ENCODE measurements at regions not wholly inside any gene's neighbourhood (a gene's known extent, or its start where the extent isn't known, plus 50 kb on each side); places are given as distances from the start of the nearest gene placed in this dataset.
"Not testable (repeated sequence)": the region's sequence is repeated elsewhere in the genome, so short reads cannot be mapped to it uniquely, and the experiment has no call there.

- POLR2A ChIA-PET, ATAC-seq: not testable (repeated sequence)
These were observed 610.4 kb upstream of the ACO1 start for GRCh38 chr9:31774021-31774420.

GRCh38 chr9:31774571-31774970 is 609.9 kb upstream of the ACO1 start:
- H3K27me3 ChIP-seq (ENCODE audit: insufficient read depth, low read length) = no peaks in the 10 kb centered on the region
- no peak overlapping the region for H3K9ac ChIP-seq (ENCODE audit: low read length)
- no peaks in the 10 kb centered on the region for H4K20me1 ChIP-seq (ENCODE audit: insufficient read depth)
- no peak overlapping the region for H3K4me2 ChIP-seq (ENCODE audit: low read length)
- no peak overlapping the region for H3K4me3 ChIP-seq (replicated peaks in 1 of 2; ENCODE audit: low read depth in 1 of 2, low read length in 2 of 2)
- no peak for DNase-seq (ENCODE audit: low read depth, low spot score)
- no peaks in the 10 kb centered on the region for H3K79me2 ChIP-seq (ENCODE audit: insufficient read depth, low read length)
- no peaks in the 10 kb centered on the region; a peak in 2 of 4 replicates for H3K9me3 ChIP-seq (ENCODE audit: control insufficient read depth in 1 of 2, insufficient read depth in 1 of 2, low read depth in 1 of 2, low read length in 2 of 2)
- RAD21 ChIA-PET (ENCODE audit: low non-redundant PET in 1 of 2, low total read pairs in 2 of 2, uncharacterized antibody in 2 of 2, unreplicated experiment in 2 of 2) = no interaction called here
- CTCF ChIA-PET = no interaction called here
- no peaks in the 10 kb centered on the region for H3K4me1 ChIP-seq (ENCODE audit: control insufficient read depth in 1 of 2, insufficient read depth in 2 of 2, low read length in 2 of 2)
- TF ChIP-seq SIN3A (IDR thresholded peaks at IDR 0.05; ENCODE audit: low read depth) = no peak
- TF ChIP-seq JUND (IDR thresholded peaks at IDR 0.05) = no peak
- no peak for TF ChIP-seq CEBPB (IDR thresholded peaks at IDR 0.05; ENCODE audit: low read depth)
- no peak for TF ChIP-seq POLR2AphosphoS5 (IDR thresholded peaks at IDR 0.05; ENCODE audit: low read depth, low read length)
- no peak for TF ChIP-seq ELF1 (IDR thresholded peaks at IDR 0.05; ENCODE audit: borderline replicate concordance, low read depth)
- no peak for TF ChIP-seq CTCF (IDR thresholded peaks at IDR 0.05 in 2 of 3, conservative IDR thresholded peaks at IDR 0.05 in 1 of 3; ENCODE audit: borderline replicate concordance in 1 of 3, insufficient read depth in 1 of 3, low read depth in 2 of 3, low read length in 2 of 3)
- TF ChIP-seq REST (IDR thresholded peaks at IDR 0.05; ENCODE audit: low read depth) = no peak
- no peak for TF ChIP-seq EGR1 (IDR thresholded peaks at IDR 0.05; ENCODE audit: low read depth)
- TF ChIP-seq CBX3 (IDR thresholded peaks at IDR 0.05; ENCODE audit: low read depth) = no peak
- no peak for TF ChIP-seq SRF (IDR thresholded peaks at IDR 0.05; ENCODE audit: low read depth)
- no peak for TF ChIP-seq POLR2A (IDR thresholded peaks at IDR 0.05; ENCODE audit: borderline replicate concordance, extremely low read depth, insufficient read depth, insufficient read length)
- TF ChIP-seq EZH2phosphoT487 (IDR thresholded peaks at IDR 0.05; ENCODE audit: borderline replicate concordance) = no peak
- BruUV-seq (replicated peaks) = no TSS peak
- ATAC-seq = no peak
- POLR2A ChIA-PET = no interaction called here
- no peak overlapping the region for H3K27ac ChIP-seq (ENCODE audit: low read depth, low read length)
- H3K36me3 ChIP-seq (ENCODE audit: control insufficient read depth in 1 of 2, insufficient read depth in 2 of 2, low read length in 2 of 2) = no peaks in the 10 kb centered on the region
- H3K9me2 ChIP-seq (ENCODE audit: insufficient read depth) = no peaks in the 10 kb centered on the region
- H2AFZ ChIP-seq (ENCODE audit: low read depth, low read length, poor library complexity, severe bottlenecking) = no peak overlapping the region
- intact Hi-C loops (cut with micrococcal nuclease) = no loop called here

More at GRCh38 chr9:31774021-31774420, 610.4 kb upstream of the ACO1 start:
- H3K4me1 ChIP-seq (ENCODE audit: control insufficient read depth in 1 of 2, insufficient read depth in 2 of 2, low read length in 2 of 2); H3K27me3 ChIP-seq (ENCODE audit: insufficient read depth, low read length); H3K27ac ChIP-seq (ENCODE audit: low read depth, low read length); H3K4me2 ChIP-seq (ENCODE audit: low read length); H3K79me2 ChIP-seq (ENCODE audit: insufficient read depth, low read length); CTCF ChIA-PET; H3K4me3 ChIP-seq (replicated peaks in 1 of 2; ENCODE audit: low read depth in 1 of 2, low read length in 2 of 2); RAD21 ChIA-PET (ENCODE audit: low non-redundant PET in 1 of 2, low total read pairs in 2 of 2, uncharacterized antibody in 2 of 2, unreplicated experiment in 2 of 2); H3K9me3 ChIP-seq (ENCODE audit: control insufficient read depth in 1 of 2, insufficient read depth in 1 of 2, low read depth in 1 of 2, low read length in 2 of 2); DNase-seq (ENCODE audit: low read depth, low spot score); H3K9me2 ChIP-seq (ENCODE audit: insufficient read depth); H3K9ac ChIP-seq (ENCODE audit: low read length); H2AFZ ChIP-seq (ENCODE audit: low read depth, low read length, poor library complexity, severe bottlenecking); H3K36me3 ChIP-seq (ENCODE audit: control insufficient read depth in 1 of 2, insufficient read depth in 2 of 2, low read length in 2 of 2); BruUV-seq (replicated peaks); H4K20me1 ChIP-seq (ENCODE audit: insufficient read depth); intact Hi-C loops (cut with micrococcal nuclease): not testable (repeated sequence)
